OCI-LY1 (cell line): ENCODE measurements at regions not wholly inside any gene's neighbourhood (a gene's known extent, or its start where the extent isn't known, plus 50 kb on each side); places are given as distances from the start of the nearest gene placed in this dataset.

Experiments used
- H2AFZ ChIP-seq: fragments of 200-600 bp; sonication (generic), shearing (Covaris generic); 2 replicates; pipeline ENCODE4 v1.6.0; 2014; ENCODE audit warnings: antibody characterized with exemption, mild to moderate bottlenecking, low read length
- H3F3A ChIP-seq: fragments of 200-600 bp; sonication (generic), shearing (Covaris generic); 2 replicates; pipeline ENCODE4 v1.6.0; 2014; ENCODE audit warnings: mild to moderate bottlenecking, antibody characterized with exemption, low read length, moderate library complexity; ENCODE audit not compliant: insufficient read depth
- H3K27ac ChIP-seq: fragments of 200-600 bp; sonication (generic); 2 replicates; pipeline ENCODE4 v1.5.1; 2014; ENCODE audit warnings: low read length, mixed run types, mild to moderate bottlenecking, low read depth; ENCODE audit not compliant: poor library complexity, severe bottlenecking
- H3K27me3 ChIP-seq: fragments of 200-600 bp; sonication (generic); 2 replicates; pipeline ENCODE4 v1.6.0; 2014; ENCODE audit warnings: antibody characterized with exemption, mild to moderate bottlenecking, low read length, moderate library complexity; ENCODE audit not compliant: insufficient read depth
- H3K36me3 ChIP-seq: fragments of 200-600 bp; sonication (generic); 2 replicates; pipeline ENCODE4 v1.6.1; 2014; ENCODE audit warnings: mild to moderate bottlenecking, antibody characterized with exemption, low read length, moderate library complexity, mixed read lengths; ENCODE audit not compliant: insufficient read depth
- H3K4me1 ChIP-seq: fragments of 200-600 bp; sonication (generic); 2 replicates; pipeline ENCODE4 v1.5.1; 2014; ENCODE audit warnings: mild to moderate bottlenecking, low read length, moderate library complexity; ENCODE audit not compliant: insufficient read depth, severe bottlenecking
- H3K4me2 ChIP-seq: fragments of 200-600 bp; sonication (generic), shearing (Covaris generic); 2 replicates; pipeline ENCODE4 v1.6.1; 2014; ENCODE audit warnings: low read length
- H3K4me3 ChIP-seq: fragments of 200-600 bp; sonication (generic); 2 replicates; pipeline ENCODE4 v1.5.1; 2014; ENCODE audit warnings: low read length, low read depth, mild to moderate bottlenecking, mixed read lengths; ENCODE audit not compliant: poor library complexity, severe bottlenecking
- H3K79me2 ChIP-seq: fragments of 200-600 bp; shearing (Covaris generic); 2 replicates; pipeline ENCODE4 v1.6.1; 2016; ENCODE audit warnings: mixed run types, low read length, mixed read lengths; ENCODE audit not compliant: insufficient read depth
- H3K9ac ChIP-seq: fragments of 200-600 bp; sonication (generic), shearing (Covaris generic); 2 replicates; pipeline ENCODE4 v1.6.1; 2014; ENCODE audit warnings: mild to moderate bottlenecking, low read length, mixed read lengths
- H3K9me2 ChIP-seq: fragments of 200-600 bp; sonication (generic), shearing (Covaris generic); 2 replicates; pipeline ENCODE4 v1.6.1; 2014; ENCODE audit warnings: low read depth, mild to moderate bottlenecking, low read length, mixed read lengths
- H3K9me3 ChIP-seq: fragments of 200-600 bp; shearing (Covaris generic); 2 replicates; pipeline ENCODE4 v1.6.1; 2014; ENCODE audit warnings: low read length, mixed read lengths
- H4K20me1 ChIP-seq: fragments of 200-600 bp; sonication (generic), shearing (Covaris generic); 2 replicates; pipeline ENCODE4 v1.6.0; 2016; ENCODE audit warnings: mild to moderate bottlenecking, low read length; ENCODE audit not compliant: insufficient read depth
- EZH2 ChIP-seq: fragments of 200-600 bp; sonication (generic), shearing (Covaris generic); IDR thresholded peaks from 2 replicates; pipeline ENCODE4 v1.8.0; 2017; ENCODE audit warnings: borderline replicate concordance, mixed run types, mild to moderate bottlenecking, antibody characterized with exemption, low read length, moderate library complexity, mixed read lengths
- TF ChIP-seq, protein P1 (sequence below): fragments of 200-600 bp; sonication (generic), shearing (Covaris generic); IDR thresholded peaks from 2 replicates; pipeline ENCODE4 v1.5.1; 2017; ENCODE audit warnings: mild to moderate bottlenecking, antibody characterized with exemption, low read length, moderate library complexity, mixed read lengths

DNA sequence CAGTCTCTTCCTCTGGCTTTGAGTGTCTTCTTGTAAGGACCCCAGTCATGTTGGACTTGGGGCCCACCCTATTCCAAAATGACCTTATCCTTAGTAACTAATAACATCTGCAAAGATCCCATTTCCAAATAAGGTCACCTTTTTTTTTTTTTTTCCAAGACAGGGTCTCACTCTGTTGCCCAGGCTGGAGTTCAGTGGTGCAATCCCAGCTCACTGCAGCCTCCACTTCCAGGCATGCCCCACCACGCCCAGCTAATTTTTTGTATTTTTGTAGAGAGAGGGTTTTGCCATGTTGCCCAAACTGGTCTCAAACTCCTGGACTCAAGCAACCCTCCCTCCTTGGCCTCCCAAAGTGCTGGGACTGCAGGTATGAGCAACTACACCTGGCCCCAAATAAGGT is 118.8 kb upstream of the GSE1 start:
- Histone ChIP-seq H3K27me3 (peaks cover 6% of the 10 kb centered on the region; the same call in 1 of the 2 replicates), H3K9ac (no peak overlapping the region), H3K27ac (no peak overlapping the region), H3K36me3 (no peaks in the 10 kb centered on the region), H3K4me2 (no peak overlapping the region), H4K20me1 (no peaks in the 10 kb centered on the region), H3K9me3 (no peaks in the 10 kb centered on the region), H3K79me2 (no peaks in the 10 kb centered on the region), H3F3A (no peaks in the 10 kb centered on the region), H3K4me3 (no peak overlapping the region), H3K4me1 (peaks cover 12% of the 10 kb centered on the region), H3K9me2 (no peaks in the 10 kb centered on the region), H2AFZ (no peak overlapping the region)
- no peak for TF ChIP-seq EZH2
- TF ChIP-seq, protein P1, sequence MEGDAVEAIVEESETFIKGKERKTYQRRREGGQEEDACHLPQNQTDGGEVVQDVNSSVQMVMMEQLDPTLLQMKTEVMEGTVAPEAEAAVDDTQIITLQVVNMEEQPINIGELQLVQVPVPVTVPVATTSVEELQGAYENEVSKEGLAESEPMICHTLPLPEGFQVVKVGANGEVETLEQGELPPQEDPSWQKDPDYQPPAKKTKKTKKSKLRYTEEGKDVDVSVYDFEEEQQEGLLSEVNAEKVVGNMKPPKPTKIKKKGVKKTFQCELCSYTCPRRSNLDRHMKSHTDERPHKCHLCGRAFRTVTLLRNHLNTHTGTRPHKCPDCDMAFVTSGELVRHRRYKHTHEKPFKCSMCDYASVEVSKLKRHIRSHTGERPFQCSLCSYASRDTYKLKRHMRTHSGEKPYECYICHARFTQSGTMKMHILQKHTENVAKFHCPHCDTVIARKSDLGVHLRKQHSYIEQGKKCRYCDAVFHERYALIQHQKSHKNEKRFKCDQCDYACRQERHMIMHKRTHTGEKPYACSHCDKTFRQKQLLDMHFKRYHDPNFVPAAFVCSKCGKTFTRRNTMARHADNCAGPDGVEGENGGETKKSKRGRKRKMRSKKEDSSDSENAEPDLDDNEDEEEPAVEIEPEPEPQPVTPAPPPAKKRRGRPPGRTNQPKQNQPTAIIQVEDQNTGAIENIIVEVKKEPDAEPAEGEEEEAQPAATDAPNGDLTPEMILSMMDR: no peak

DNA sequence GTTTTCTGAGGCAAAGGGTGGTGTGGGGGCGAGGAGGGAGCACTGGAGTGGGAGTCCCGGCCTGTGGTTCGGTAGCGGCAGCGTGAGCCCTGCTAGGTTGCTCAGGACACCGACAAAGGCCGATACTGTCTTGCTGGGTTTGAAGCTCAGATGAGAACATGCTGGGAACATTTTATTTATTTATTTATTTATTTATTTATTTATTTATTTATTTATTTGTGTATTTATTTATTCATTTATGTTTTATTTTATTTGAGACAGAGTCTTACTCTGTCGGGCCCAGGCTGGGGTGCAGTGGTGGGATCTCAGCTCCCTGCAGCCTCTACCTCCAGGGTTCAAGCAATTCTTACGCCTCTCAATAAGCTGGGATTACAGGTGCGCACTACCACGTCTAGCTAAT is 117.9 kb upstream of the GSE1 start:
- no peaks in the 10 kb centered on the region for H3K79me2 ChIP-seq
- H3K9me3 ChIP-seq: no peaks in the 10 kb centered on the region
- H2AFZ ChIP-seq: no peak overlapping the region
- no peaks in the 10 kb centered on the region for H4K20me1 ChIP-seq
- no peaks in the 10 kb centered on the region; the same call in 1 of the 2 replicates for H3K36me3 ChIP-seq
- H3K27ac ChIP-seq: no peak overlapping the region
- peaks cover 6% of the 10 kb centered on the region; the same call in 1 of the 2 replicates for H3K27me3 ChIP-seq
- no peak overlapping the region for H3K4me3 ChIP-seq
- no peaks in the 10 kb centered on the region for H3F3A ChIP-seq
- H3K4me1 ChIP-seq: peaks cover 12% of the 10 kb centered on the region
- H3K4me2 ChIP-seq: no peak overlapping the region
- TF ChIP-seq EZH2: no peak
- TF ChIP-seq, protein P1: no peak
- H3K9me2 ChIP-seq: no peaks in the 10 kb centered on the region
- no peak overlapping the region for H3K9ac ChIP-seq

DNA sequence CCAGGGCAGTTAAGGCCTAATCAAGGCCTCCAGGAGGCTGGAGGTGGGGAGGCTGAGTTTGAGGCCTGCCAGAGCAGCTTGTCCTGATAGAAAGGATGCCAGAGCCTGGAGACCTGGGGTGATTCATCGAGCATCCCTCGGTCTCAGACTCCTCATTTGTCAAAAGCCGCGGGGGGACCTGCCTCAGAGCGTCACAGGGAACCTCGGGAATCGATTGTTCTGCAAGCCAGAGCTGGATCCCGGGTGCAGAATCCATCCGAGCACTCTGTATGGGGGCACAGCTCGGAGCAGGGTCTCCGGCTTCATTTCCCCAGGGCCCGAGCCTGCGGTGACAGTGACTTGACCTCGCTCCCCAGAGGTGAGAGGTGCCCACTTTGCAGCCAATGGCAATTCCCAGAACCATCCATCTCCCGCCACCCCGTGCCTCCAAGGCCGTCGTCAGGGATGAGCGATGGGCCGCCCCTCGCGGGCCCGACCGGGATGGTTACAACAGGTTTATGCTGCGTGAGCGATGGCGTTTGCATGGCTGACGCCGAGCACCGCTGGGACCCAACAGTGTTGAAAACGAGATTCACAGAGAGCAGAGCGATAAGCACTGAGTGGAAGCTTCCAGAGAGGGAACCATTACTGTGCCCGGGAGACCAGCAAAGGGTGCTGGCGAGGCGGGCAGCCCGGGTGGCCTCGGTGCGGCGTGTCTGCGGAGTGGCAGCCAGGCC is 117.1 kb upstream of the GSE1 start:
- Histone ChIP-seq H3F3A (no peaks in the 10 kb centered on the region), H3K9me3 (no peaks in the 10 kb centered on the region), H3K9ac (no peak overlapping the region), H3K4me1 (peaks cover 12% of the 10 kb centered on the region), H3K27ac (no peak overlapping the region), H4K20me1 (no peaks in the 10 kb centered on the region), H3K36me3 (no peaks in the 10 kb centered on the region; the same call in 1 of the 2 replicates), H2AFZ (no peak overlapping the region), H3K27me3 (peaks cover 6% of the 10 kb centered on the region; the same call in 1 of the 2 replicates), H3K79me2 (no peaks in the 10 kb centered on the region), H3K4me3 (no peak overlapping the region), H3K4me2 (no peak overlapping the region), H3K9me2 (no peaks in the 10 kb centered on the region)
- TF ChIP-seq EZH2: no peak
